Stimulated activated CD8-positive, alpha-beta memory T cell treated with anti-CD3 and anti-CD28 coated beads, Interleukin-15, amount 100 ng/mL, for 24 hours (primary cell): ENCODE measurements at regions not wholly inside any gene's neighbourhood (a gene's known extent, or its start where the extent isn't known, plus 50 kb on each side); places are given as distances from the start of the nearest gene placed in this dataset.

Experiments
- DNase-seq: peaks from one replicate; pipeline ENCODE4 v3.0.0-alpha.2; 2020; ENCODE audit warnings: low read depth

DNA sequence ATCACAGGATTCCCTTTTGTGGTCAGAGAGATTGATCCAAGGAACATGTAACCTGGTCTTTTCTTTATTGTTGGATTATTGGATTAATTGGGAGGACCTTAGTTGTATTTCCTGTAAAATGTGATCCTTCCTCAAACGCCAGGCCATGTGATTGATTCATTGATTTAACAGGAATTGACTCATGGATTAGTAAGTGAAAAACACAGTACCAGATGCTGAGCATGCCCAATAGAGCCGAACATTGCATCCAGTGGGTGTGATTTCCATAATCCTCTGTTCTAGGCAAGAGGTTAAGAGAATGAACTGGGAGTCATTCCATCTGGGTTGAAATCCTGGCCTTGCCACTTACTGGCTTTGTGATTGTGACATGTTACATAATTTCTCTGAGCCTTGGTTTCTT is 522.3 kb downstream of the MAT2B start:
- DNase-seq = no peak

DNA sequence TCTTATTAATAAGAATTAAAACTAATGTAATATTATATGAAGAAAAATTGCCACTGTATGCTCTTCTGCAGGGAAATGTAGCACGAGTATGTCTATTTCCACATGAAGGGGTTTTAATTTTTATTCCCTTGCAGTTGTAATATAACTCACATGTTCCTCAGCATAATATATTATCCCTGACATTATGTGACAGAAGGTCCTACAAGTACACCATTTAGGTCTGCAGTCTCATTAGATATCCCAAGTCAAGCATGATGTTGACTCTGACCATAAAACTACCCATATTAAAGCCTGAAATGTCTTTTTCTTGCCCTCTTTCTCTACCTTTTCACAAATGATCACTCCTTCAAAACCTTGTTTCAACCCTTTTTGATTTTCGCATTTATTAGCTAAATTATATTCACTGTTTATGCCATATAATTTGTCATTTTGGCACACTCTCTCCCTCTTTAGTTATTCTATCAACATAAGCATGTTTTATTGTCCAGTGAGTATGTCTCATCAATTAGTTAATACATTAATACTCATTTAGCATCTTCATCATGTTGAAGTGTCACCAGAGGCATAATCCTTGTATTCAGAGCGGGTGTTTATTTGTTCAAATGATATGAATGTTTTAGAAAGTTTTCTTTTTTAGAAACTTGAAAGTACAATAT is 532.8 kb downstream of the MAT2B start:
- no peak for DNase-seq

DNA sequence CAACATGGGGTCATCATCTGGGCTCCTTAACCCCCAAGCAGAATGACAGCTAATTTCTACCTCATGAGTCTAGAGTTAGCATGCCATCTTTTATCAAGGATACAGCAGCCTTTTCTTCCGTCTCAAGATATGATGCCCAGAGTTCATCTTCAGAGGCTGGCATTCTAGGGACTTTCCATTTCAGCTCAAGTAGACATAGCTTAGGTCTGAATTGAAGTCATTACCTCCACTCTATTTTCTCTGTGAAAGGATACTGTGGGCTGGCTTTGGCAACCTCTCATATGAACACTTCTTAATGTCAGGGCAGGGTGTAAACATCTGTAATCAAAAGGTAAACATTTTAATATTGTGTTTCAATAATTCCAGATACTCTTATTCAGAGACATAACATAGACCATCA is 535.7 kb downstream of the MAT2B start:
- no peak for DNase-seq

DNA sequence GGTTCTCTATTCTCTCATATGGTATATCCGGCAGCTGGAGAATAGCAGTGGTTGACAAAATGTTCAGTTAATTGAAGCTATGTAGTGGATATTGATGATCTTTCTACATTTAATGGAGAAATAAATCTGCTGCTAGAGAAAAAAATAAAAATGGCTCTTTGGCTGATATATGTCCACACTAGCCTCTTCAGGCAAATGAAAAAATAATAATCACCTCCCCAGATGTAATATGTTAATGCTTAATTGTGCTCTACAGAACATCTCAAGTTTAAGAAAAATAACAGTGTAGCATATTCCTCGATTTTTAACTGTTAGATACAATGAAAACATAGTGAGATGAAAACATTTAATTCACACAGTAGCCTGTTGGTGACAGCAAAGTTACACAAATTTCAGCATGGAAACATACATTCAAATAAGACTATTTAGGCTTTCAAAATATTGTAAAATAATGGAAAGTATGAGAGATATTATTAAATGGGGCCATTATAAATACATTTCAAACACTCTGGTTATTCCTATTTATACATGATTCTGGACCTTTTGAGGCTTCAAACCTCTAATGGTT is 543.0 kb downstream of the MAT2B start:
- DNase-seq = no peak

DNA sequence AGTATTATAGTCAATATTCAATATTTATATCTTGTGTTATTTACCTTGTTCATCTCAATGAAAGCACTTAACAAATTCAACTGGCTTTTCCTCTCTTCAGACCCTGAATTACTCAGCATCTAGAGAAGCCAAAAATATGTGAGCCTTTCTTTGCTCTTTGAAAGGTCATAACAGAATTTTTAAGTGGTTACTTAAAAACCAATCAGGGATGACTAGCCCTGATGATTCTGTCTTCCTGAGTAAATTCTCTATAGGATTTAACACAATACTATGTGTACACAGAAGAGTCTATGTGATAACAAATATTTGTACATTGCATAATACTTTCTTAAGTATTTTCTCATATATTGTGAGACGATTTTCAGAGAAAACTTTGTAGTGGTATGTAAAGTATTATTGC is 546.3 kb downstream of the MAT2B start:
- DNase-seq = no peak

DNA sequence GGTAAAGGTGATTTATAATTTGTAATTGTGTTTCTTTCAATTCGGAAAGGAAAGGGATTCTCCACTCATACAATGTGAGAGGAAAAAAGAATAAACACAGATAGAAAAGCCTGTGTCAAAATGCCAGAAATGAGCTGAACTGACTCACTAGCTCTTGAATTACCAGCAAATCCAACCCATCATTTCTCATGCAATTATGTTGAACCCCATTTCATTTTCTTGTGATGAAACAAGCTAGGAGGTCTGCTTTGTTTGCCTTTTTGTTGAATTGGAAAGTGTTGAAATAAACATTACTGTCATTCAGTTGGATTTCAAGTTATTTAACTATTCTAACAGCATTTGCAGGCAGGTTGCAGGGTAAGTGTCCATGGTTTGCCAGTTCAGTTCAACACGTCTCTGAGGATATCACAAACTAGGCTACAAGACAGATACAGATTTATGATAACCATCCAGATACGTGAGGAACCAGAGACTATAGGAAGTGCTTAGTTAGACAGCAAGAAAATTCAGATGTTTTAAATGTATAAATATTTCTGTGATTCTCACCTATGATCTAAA is 547.2 kb downstream of the MAT2B start:
- no peak for DNase-seq

DNA sequence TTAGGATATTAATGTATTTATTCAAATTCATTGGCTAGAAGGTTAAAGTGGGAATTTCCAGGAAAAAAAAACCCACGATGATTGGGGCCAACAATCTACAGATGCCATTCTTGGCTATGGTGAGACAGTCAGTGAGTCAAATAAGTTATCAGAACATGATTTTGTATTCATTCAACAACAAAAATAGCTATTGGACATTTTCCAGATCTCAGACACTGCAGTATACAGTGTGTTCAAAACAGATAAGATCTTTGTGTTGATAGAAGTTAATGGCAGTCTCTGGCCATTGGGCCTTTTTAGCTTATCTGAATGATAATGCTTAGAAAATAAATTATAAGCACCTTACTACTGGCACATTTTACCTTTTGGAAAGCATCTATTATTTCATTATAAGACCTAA is 547.7 kb downstream of the MAT2B start:
- no peak for DNase-seq

GRCh38 chr5:164054461-164054860 is 549.0 kb downstream of the MAT2B start:
- no peak for DNase-seq

- no peak for DNase-seq
Measured at GRCh38 chr5:164057121-164057520, 551.7 kb downstream of the MAT2B start.

- DNase-seq = no peak
Measured at GRCh38 chr5:164058621-164059020, 553.2 kb downstream of the MAT2B start.

- no peak for DNase-seq
Measured at GRCh38 chr5:164059471-164059870, 554.1 kb downstream of the MAT2B start.

- no peak for DNase-seq
Measured at GRCh38 chr5:164060786-164061355, 555.5 kb downstream of the MAT2B start.

DNA sequence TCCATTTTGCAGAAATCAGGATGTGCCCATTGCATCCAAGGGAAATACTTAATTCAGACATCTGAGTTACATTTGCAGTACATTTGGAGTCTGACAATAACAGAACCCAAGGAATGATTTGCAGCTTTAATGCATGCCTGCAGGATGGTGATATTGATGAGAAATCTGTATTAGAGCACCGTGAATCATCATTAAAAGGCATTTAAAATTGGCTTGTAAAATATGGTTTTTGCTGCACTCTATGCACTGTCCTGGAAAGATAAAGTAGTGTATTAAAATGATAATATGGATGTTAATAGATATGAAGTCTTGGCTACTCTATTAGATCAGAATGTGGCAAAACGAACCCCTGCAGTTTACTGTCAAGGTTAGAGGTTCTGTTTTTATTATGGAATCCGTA is 556.9 kb downstream of the MAT2B start:
- DNase-seq = no peak

GRCh38 chr5:164065266-164065665 is 559.8 kb downstream of the MAT2B start:
- no peak for DNase-seq

DNA sequence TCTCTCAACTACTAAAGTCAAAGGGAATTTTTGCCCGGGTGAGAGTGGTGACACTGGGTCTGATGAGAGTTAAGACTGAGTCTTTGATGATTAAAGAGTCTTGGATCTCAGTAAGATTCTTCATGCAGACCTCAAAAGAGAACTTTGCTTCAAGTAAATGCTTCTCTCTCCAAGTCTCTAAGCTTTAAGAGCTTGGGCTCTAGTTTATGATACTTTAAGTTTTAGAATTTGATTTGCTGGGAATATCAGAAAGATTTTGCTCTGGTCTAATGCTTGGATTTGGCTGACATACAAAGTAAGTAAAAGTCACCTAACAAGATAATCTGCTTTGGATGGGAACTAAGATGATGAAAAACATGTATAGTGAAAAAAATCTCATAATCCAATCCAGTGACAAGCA is 566.3 kb downstream of the MAT2B start:
- no peak for DNase-seq

- DNase-seq = no peak
Measured at GRCh38 chr5:164073081-164073480, 567.7 kb downstream of the MAT2B start.

DNA sequence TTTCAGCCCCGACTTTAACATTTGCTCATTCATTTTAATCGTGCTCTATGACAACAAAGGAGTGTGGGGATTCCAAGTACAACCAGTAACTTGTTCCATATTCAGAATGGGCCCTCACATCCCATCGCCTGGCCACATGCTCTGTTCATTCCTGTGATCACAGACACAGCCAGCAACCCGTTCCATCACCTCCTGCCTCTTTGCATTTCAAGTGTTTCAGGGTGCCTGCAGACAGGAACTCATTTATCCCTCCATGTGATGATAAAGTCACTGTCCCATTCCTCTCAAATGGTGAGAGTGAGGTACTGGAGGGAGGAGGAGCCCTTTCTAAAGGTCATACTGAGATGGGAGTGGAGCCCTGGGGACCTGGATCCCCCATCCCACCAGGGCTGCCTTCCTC is 571.1 kb downstream of the MAT2B start:
- DNase-seq = no peak

GRCh38 chr5:164090358-164090757 is 584.9 kb downstream of the MAT2B start:
- no peak for DNase-seq

DNA sequence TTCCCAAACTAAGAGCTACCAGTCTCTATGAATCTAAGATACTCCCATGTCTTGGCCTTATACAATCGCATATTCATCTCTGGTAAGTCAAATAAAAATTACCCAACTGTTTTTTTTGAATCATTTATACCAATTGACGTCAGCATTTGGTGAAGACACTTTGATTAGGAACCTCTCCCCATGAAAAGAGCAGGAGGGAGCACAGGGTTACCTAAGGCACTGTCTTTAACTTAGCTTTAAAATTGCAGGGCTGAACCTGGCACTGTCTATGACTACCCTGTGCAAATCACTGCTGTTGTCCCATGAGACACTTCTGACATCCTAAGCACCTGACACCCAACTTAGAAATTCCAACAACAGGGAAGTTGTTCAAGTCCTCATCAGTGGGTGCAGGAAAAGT is 586.4 kb downstream of the MAT2B start:
- DNase-seq = no peak

GRCh38 chr5:164094291-164094690 is 588.9 kb downstream of the MAT2B start:
- DNase-seq = no peak

GRCh38 chr5:164097749-164098148 is 592.3 kb downstream of the MAT2B start:
- no peak for DNase-seq

GRCh38 chr5:164098531-164098930 is 593.1 kb downstream of the MAT2B start:
- DNase-seq = no peak

DNA sequence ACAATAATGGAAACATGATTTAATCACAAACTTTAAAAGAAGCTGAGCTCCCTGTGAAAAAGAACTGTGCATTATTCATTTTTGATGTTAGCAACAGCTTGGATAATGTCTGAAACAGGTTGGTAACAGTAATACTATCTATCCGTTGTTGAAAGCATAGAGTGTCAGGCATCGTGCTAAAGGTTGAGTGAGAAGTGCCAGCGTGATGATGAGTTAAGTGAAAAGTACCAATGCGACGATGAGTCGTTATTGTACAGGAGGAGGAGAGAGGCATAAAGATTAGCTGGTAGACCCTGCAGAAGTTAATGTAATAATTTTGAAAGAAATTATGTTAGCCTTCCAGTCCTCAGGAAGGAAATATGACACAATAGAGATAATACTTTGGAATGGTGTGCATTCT is 593.6 kb downstream of the MAT2B start:
- DNase-seq = no peak

- no peak for DNase-seq
Measured at GRCh38 chr5:164115420-164115819, 610.0 kb downstream of the MAT2B start.
